ENCODE measurements at regions not wholly inside any gene's neighbourhood (a gene's known extent, or its start where the extent isn't known, plus 50 kb on each side); places are given as distances from the start of the nearest gene placed in this dataset.
A peak's percentile ranks its signal among the peaks of the same experiment; 100 is the strongest.

GRCh38 chr16:88330971-88331890 lies 51.5 kb upstream of the ZNF469 start (continued):
- TF ChIP-seq, protein P1, sequence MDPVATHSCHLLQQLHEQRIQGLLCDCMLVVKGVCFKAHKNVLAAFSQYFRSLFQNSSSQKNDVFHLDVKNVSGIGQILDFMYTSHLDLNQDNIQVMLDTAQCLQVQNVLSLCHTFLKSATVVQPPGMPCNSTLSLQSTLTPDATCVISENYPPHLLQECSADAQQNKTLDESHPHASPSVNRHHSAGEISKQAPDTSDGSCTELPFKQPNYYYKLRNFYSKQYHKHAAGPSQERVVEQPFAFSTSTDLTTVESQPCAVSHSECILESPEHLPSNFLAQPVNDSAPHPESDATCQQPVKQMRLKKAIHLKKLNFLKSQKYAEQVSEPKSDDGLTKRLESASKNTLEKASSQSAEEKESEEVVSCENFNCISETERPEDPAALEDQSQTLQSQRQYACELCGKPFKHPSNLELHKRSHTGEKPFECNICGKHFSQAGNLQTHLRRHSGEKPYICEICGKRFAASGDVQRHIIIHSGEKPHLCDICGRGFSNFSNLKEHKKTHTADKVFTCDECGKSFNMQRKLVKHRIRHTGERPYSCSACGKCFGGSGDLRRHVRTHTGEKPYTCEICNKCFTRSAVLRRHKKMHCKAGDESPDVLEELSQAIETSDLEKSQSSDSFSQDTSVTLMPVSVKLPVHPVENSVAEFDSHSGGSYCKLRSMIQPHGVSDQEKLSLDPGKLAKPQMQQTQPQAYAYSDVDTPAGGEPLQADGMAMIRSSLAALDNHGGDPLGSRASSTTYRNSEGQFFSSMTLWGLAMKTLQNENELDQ (tag by site-specific recombination; IDR thresholded peaks at IDR 0.05; ENCODE audit: low read depth): no peak
- TF ChIP-seq YY2 (tag by site-specific recombination; IDR thresholded peaks at IDR 0.05) (peak; percentile 14; the same call in 1 of the 2 replicates), ZNF624 (tag by site-specific recombination; IDR thresholded peaks at IDR 0.05) (no peak), TCF7L2 (IDR thresholded peaks at IDR 0.05; ENCODE audit: borderline replicate concordance, low read depth, low read length) (no peak), GLIS1 (tag by site-specific recombination; IDR thresholded peaks at IDR 0.05) (no peak), ZNF571 (tag by site-specific recombination; IDR thresholded peaks at IDR 0.05) (no peak), ZNF169 (tag by site-specific recombination; IDR thresholded peaks at IDR 0.05) (0 out of 2 replicates have a peak, but pooled peaks have one; percentile 69), ZSCAN30 (tag by site-specific recombination; IDR thresholded peaks at IDR 0.05) (no peak), ZNF292 (tag by site-specific recombination; IDR thresholded peaks at IDR 0.05; ENCODE audit: borderline replicate concordance, low read depth) (no peak), ZNF335 (tag by site-specific recombination; conservative IDR thresholded peaks at IDR 0.05) (no peak), ZNF133 (tag by site-specific recombination; IDR thresholded peaks at IDR 0.05) (0 out of 2 replicates have a peak, but pooled peaks have one; percentile 43), SP7 (tag by site-specific recombination; IDR thresholded peaks at IDR 0.05) (no peak), ZNF791 (tag by site-specific recombination; IDR thresholded peaks at IDR 0.05) (0 out of 2 replicates have a peak, but pooled peaks have one; percentile 4), ZNF221 (tag by site-specific recombination; IDR thresholded peaks at IDR 0.05; ENCODE audit: borderline replicate concordance) (no peak), MZF1 (tag by site-specific recombination; IDR thresholded peaks at IDR 0.05; ENCODE audit: borderline replicate concordance) (no peak), BCL11B (tag by site-specific recombination; IDR thresholded peaks at IDR 0.05; ENCODE audit: low read depth) (no peak), ZNF48 (tag by site-specific recombination; IDR thresholded peaks at IDR 0.05) (no peak)

DNA sequence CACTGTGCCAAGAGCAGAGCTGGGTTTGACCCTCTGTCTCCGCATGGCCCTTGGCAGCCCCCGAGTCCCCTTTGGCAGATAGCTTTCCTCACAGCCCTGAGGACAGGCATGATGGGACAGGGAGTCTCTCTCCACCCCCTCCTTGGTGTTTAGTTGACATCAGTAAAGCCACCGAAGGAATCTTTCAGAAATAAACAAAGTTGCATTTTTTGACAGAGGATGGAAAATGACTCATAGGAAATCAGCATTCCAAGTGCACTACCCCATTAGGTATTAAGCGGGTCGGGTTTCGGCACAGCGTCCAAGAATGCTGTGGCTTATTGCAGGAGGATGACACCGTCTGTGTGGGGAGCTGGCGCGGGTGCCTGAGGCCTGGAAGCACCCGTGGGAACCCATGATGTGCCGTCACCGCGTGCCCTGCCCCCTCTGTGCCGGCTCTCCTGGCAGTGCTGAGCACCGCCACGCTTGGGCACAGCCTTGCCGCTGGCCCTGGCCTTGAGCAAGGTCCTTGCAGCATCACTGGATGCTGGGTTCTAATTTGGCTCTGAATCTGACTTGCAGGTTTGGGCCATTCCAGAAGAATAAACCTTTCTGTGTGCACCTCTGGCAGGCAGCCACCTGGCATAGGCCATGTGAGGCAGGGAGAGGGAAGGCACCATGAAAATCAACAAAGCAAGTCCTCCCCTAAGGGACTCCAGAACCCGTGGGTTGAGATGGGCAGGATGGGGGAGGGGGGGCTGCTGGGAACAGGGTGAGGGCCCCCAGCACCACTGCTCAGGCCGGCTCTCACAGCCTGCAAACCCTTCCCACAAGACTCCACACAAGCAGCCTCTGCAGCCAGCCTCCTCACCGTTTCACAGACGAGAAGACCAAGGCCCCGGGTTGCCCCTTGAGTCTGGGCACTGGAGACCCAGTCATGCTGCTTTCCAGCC lies 50.5 kb upstream of the ZNF469 start:
- H3K9me3 ChIP-seq (ENCODE audit: control insufficient read depth, insufficient read depth, low read depth, low read length): no peaks in the 10 kb centered on the region
- CTCF ChIA-PET: interaction anchor here (1.0 kb wide), 1 partner anchor 46 kb away, joined by 3 read pairs; no protein-coding TSS in a partner anchor
- no peaks in the 10 kb centered on the region for H3K36me3 ChIP-seq (ENCODE audit: control insufficient read depth in 2 of 2, insufficient read depth in 1 of 2, low read length in 2 of 2)
- POLR2A ChIA-PET: no interaction called here
- H3K4me3 ChIP-seq (ENCODE audit: low read depth, low read length): no peak overlapping the region
- no peak overlapping the region for H3K27ac ChIP-seq (ENCODE audit: extremely low read depth, low read depth, low read length)
- H3K4me1 ChIP-seq (ENCODE audit: control insufficient read depth, insufficient read depth, low read length): no peaks in the 10 kb centered on the region
- TF ChIP-seq ZNF112 (tag by site-specific recombination; IDR thresholded peaks at IDR 0.05) (no peak), ZNF394 (tag by site-specific recombination; IDR thresholded peaks at IDR 0.05; ENCODE audit: borderline replicate concordance) (no peak), ZNF16 (tag by site-specific recombination; IDR thresholded peaks at IDR 0.05; ENCODE audit: low read depth) (no peak), ZNF677 (tag by site-specific recombination; IDR thresholded peaks at IDR 0.05) (no peak), SCRT1 (tag by site-specific recombination; IDR thresholded peaks at IDR 0.05; ENCODE audit: borderline replicate concordance) (no peak)
- TF ChIP-seq, protein P2, sequence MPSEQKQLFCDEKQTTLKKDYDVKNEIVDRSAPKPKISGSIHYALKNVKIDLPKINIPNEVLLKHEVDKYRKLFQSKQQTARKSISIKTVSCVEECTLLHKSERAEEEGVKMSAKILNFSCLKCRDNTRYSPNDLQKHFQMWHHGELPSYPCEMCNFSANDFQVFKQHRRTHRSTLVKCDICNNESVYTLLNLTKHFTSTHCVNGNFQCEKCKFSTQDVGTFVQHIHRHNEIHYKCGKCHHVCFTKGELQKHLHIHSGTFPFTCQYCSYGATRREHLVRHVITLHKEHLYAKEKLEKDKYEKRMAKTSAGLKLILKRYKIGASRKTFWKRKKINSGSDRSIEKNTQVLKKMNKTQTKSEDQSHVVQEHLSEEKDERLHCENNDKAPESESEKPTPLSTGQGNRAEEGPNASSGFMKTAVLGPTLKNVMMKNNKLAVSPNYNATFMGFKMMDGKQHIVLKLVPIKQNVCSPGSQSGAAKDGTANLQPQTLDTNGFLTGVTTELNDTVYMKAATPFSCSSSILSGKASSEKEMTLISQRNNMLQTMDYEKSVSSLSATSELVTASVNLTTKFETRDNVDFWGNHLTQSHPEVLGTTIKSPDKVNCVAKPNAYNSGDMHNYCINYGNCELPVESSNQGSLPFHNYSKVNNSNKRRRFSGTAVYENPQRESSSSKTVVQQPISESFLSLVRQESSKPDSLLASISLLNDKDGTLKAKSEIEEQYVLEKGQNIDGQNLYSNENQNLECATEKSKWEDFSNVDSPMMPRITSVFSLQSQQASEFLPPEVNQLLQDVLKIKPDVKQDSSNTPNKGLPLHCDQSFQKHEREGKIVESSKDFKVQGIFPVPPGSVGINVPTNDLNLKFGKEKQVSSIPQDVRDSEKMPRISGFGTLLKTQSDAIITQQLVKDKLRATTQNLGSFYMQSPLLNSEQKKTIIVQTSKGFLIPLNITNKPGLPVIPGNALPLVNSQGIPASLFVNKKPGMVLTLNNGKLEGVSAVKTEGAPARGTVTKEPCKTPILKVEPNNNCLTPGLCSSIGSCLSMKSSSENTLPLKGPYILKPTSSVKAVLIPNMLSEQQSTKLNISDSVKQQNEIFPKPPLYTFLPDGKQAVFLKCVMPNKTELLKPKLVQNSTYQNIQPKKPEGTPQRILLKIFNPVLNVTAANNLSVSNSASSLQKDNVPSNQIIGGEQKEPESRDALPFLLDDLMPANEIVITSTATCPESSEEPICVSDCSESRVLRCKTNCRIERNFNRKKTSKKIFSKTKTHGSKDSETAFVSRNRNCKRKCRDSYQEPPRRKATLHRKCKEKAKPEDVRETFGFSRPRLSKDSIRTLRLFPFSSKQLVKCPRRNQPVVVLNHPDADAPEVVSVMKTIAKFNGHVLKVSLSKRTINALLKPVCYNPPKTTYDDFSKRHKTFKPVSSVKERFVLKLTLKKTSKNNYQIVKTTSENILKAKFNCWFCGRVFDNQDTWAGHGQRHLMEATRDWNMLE (tag by site-specific recombination; conservative IDR thresholded peaks at IDR 0.05; ENCODE audit: low read depth): no peak
